ENCODE measurements at regions not wholly inside any gene's neighbourhood (a gene's known extent, or its start where the extent isn't known, plus 50 kb on each side); places are given as distances from the start of the nearest gene placed in this dataset.

DNA sequence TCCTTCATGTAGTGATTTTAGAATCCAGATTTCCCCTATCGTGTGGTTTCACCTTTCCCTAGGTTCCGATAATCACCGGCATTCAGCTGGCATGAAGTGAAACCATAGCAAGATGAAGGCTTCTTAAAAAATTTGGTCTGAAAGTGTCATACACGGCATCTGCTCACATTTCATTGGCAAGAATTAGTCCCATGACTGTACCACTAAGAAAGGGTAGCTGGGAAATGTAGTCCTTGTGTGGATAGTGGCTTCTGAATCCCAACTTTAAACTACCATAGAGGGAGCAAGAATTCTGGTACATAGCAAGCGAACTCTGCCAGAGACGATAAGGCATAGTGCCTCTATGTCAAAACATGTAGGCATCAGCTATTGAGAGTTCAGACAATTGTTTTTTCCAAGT is 360.1 kb upstream of the TBX3 start:
- TF ChIP-seq TCF7L2 (IDR thresholded peaks at IDR 0.05; ENCODE audit: borderline replicate concordance, extremely low read depth, insufficient read depth, insufficient read length) (no peak), EZH2 (IDR thresholded peaks at IDR 0.05) (no peak), POLR2A (IDR thresholded peaks at IDR 0.05; ENCODE audit: borderline replicate concordance, extremely low read depth, insufficient read depth, insufficient read length) (no peak), POLR2AphosphoS5 (IDR thresholded peaks at IDR 0.05; ENCODE audit: low read depth, low read length) (no peak), ZBTB33 (IDR thresholded peaks at IDR 0.05; ENCODE audit: extremely low read depth, insufficient replicate concordance, low read length) (no peak), CEBPB (IDR thresholded peaks at IDR 0.05; ENCODE audit: low read depth) (no peak), SIN3A (IDR thresholded peaks at IDR 0.05; ENCODE audit: low read depth) (no peak), REST (IDR thresholded peaks at IDR 0.05; ENCODE audit: low read depth) (no peak), CTCF (IDR thresholded peaks at IDR 0.05 in 2 of 3, conservative IDR thresholded peaks at IDR 0.05 in 1 of 3; ENCODE audit: borderline replicate concordance in 1 of 3, insufficient read depth in 1 of 3, low read depth in 2 of 3, low read length in 2 of 3) (no peak), YY1 (IDR thresholded peaks at IDR 0.05; ENCODE audit: extremely low read depth, insufficient replicate concordance, low read depth, low read length) (no peak)

Measured in HCT116 (cell line).